NT2/D1 (cell line): ENCODE measurements at regions not wholly inside any gene's neighbourhood (a gene's known extent, or its start where the extent isn't known, plus 50 kb on each side); places are given as distances from the start of the nearest gene placed in this dataset.

Experiments
- DNase-seq: peaks from one replicate; pipeline ENCODE4 v3.0.0-alpha.2; 2011; ENCODE audit warnings: low read depth, low spot score
- H3K27me3 ChIP-seq: 2 replicates; pipeline ENCODE4 v1.6.0; 2011; ENCODE audit warnings: mild to moderate bottlenecking; ENCODE audit not compliant: insufficient read length, insufficient read depth
- H3K36me3 ChIP-seq: 2 replicates; pipeline ENCODE4 v1.6.1; 2011; ENCODE audit warnings: mild to moderate bottlenecking, low read length, mixed read lengths; ENCODE audit not compliant: insufficient read depth, insufficient read length
- H3K4me1 ChIP-seq: 2 replicates; pipeline ENCODE4 v1.5.1; 2011; ENCODE audit not compliant: insufficient read depth, insufficient read length
- H3K4me3 ChIP-seq: 2 replicates; pipeline ENCODE4 v1.5.1; 2011; ENCODE audit warnings: low read depth; ENCODE audit not compliant: insufficient read length
- H3K9ac ChIP-seq: 2 replicates; pipeline ENCODE4 v1.6.0; 2011; ENCODE audit warnings: low read depth; ENCODE audit not compliant: insufficient read length
- H3K9me3 ChIP-seq: 2 replicates; pipeline ENCODE4 v1.5.1; 2011; ENCODE audit warnings: mild to moderate bottlenecking, low read length; ENCODE audit not compliant: insufficient read depth
- SUZ12 ChIP-seq: IDR thresholded peaks from 2 replicates; pipeline ENCODE4 v1.6.1; 2011; ENCODE audit not compliant: insufficient read length, insufficient read depth; ENCODE audit errors: extremely low read depth
- YY1 ChIP-seq: IDR thresholded peaks from 2 replicates; pipeline ENCODE4 v1.6.1; 2011; ENCODE audit not compliant: insufficient read length, insufficient read depth
- ZNF274 ChIP-seq: IDR thresholded peaks from 2 replicates; pipeline ENCODE4 v1.6.1; 2011; ENCODE audit warnings: mild to moderate bottlenecking, low read depth, low read length

- Histone ChIP-seq H3K27me3 (no peaks in the 10 kb centered on the region), H3K9ac (no peak overlapping the region), H3K4me1 (no peaks in the 10 kb centered on the region), H3K4me3 (no peak overlapping the region), H3K36me3 (no peaks in the 10 kb centered on the region), H3K9me3 (peaks cover 13% of the 10 kb centered on the region)
- TF ChIP-seq YY1 (no peak), ZNF274 (no peak), SUZ12 (no peak)
- DNase-seq, result no peak
These were observed 53.3 kb downstream of the BLID start for GRCh38 chr11:122062763-122063162.

GRCh38 chr11:122059565-122059964, 56.5 kb downstream of the BLID start:
- H3K36me3 ChIP-seq, result no peaks in the 10 kb centered on the region
- no peak overlapping the region for H3K9ac ChIP-seq
- H3K4me1 ChIP-seq, result no peaks in the 10 kb centered on the region
- no peak overlapping the region for H3K4me3 ChIP-seq
- TF ChIP-seq SUZ12 (no peak), YY1 (no peak), ZNF274 (no peak)
- no peaks in the 10 kb centered on the region for H3K27me3 ChIP-seq
- peaks cover 13% of the 10 kb centered on the region for H3K9me3 ChIP-seq
- DNase-seq, result no peak

- Histone ChIP-seq H3K9me3 (no peaks in the 10 kb centered on the region), H3K4me1 (no peaks in the 10 kb centered on the region), H3K36me3 (no peaks in the 10 kb centered on the region), H3K4me3 (no peak overlapping the region), H3K27me3 (no peaks in the 10 kb centered on the region), H3K9ac (no peak overlapping the region)
- DNase-seq, result no peak
- TF ChIP-seq SUZ12 (no peak), YY1 (no peak), ZNF274 (no peak)
These were observed 65.9 kb downstream of the BLID start for GRCh38 chr11:122050021-122050690.

DNA sequence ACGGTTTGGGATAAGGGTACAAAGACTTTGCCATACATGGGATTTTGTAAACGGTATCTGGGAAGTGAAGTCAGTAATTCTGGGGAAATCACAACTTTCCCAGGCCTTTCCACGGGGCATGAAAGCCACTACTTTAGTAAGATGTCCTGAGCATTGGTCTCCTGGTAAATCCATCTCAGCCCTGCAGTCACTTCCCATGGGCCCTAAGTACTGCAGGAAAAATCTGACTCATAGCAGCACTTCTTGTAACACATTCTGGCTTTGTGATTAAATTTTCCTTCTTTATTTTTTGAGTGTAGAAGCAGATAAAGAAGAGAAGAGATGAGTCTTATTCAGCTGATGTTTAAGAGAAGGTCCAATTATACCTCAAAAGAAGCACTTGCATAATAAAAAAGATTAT, 67.6 kb downstream of the BLID start:
- no peaks in the 10 kb centered on the region for H3K27me3 ChIP-seq

GRCh38 chr11:122046846-122047245, 69.2 kb downstream of the BLID start:
- Histone ChIP-seq H3K9me3 (no peaks in the 10 kb centered on the region), H3K9ac (no peak overlapping the region), H3K4me1 (no peaks in the 10 kb centered on the region), H3K27me3 (no peaks in the 10 kb centered on the region), H3K4me3 (no peak overlapping the region), H3K36me3 (no peaks in the 10 kb centered on the region)
- no peak for DNase-seq
- TF ChIP-seq ZNF274 (no peak), SUZ12 (no peak), YY1 (no peak)

More for the DNA sequence above, 67.6 kb downstream of the BLID start:
- no peak overlapping the region for H3K4me3 ChIP-seq
- H3K9ac ChIP-seq, result no peak overlapping the region
- no peaks in the 10 kb centered on the region for H3K36me3 ChIP-seq
- no peaks in the 10 kb centered on the region for H3K4me1 ChIP-seq
- DNase-seq, result no peak
- TF ChIP-seq ZNF274, result no peak
- TF ChIP-seq SUZ12, result no peak
- no peak for TF ChIP-seq YY1
- H3K9me3 ChIP-seq, result no peaks in the 10 kb centered on the region

DNA sequence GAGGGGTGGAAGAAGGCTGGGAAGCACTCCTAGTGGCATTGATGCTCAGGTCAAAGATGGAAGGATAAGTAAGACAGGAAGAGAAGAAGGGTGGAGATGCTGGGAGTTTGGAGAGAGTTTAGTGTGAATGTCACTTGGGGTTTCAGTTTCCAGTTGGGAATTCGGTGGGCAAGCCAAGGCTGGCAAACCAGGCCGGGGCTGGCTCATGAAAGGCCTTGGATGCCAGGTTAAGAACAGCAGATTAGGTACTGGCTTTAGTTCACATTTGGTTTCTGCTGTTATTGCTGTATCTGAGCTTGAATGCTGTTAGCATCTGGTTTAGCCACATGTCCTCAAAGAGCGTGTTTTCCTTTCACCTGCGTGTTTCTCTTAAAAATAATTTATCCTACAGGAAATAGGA, 69.6 kb downstream of the BLID start:
- Histone ChIP-seq H3K27me3 (no peaks in the 10 kb centered on the region), H3K9me3 (no peaks in the 10 kb centered on the region), H3K4me1 (no peaks in the 10 kb centered on the region), H3K4me3 (no peak overlapping the region), H3K9ac (no peak overlapping the region), H3K36me3 (no peaks in the 10 kb centered on the region)
- TF ChIP-seq YY1, result no peak
- no peak for TF ChIP-seq ZNF274
- no peak for TF ChIP-seq SUZ12
- DNase-seq, result no peak

DNA sequence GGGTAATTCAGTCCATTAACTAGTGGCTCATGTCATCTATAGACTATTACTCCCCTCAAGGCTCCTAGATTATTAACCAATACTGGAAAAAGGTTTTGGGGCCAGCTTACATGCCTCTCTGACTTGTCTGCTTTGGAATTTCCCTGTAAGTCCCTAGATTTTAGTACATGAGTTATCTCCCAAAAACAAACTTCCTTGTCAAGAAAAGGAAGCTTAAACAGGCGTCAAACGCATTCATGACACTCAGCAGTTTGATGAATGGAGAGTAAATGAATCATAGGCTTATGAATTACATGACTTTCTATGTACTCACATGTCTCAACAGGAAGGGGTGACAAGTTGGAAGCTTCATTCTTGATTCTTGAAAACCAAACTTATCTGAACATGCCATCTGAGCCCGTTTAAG, 70.8 kb downstream of the BLID start:
- Histone ChIP-seq H3K9ac (no peak overlapping the region), H3K27me3 (no peaks in the 10 kb centered on the region), H3K4me3 (no peak overlapping the region), H3K9me3 (no peaks in the 10 kb centered on the region), H3K4me1 (no peaks in the 10 kb centered on the region), H3K36me3 (no peaks in the 10 kb centered on the region)
- DNase-seq, result no peak
- no peak for TF ChIP-seq SUZ12
- no peak for TF ChIP-seq YY1
- TF ChIP-seq ZNF274, result no peak
